Spleen (tissue), 7 donors: ENCODE measurements at regions not wholly inside any gene's neighbourhood (a gene's known extent, or its start where the extent isn't known, plus 50 kb on each side); places are given as distances from the start of the nearest gene placed in this dataset.

Source experiments
- POLR2A ChIP-seq, 3 donors: fragments of 450-650 bp; IDR thresholded peaks; one replicate each; pipeline ENCODE4 v1.5.1; 2017; ENCODE audit warnings: antibody characterized with exemption in 3 of 3, mild to moderate bottlenecking in 1 of 3
- POLR2AphosphoS5 ChIP-seq, 3 donors: sonication (generic); formaldehyde crosslinking; IDR thresholded peaks; one replicate each; pipeline ENCODE4 v1.5.1; 2017; ENCODE audit warnings: antibody characterized with exemption in 3 of 3
- TF ChIP-seq, protein P1 (sequence below), 11 experiments: fragments of 200-600 bp in 7 of 11; fragments of 450-650 bp in 4 of 11; sonication (generic) in 4 of 11; IDR thresholded peaks in 8 of 11; conservative IDR thresholded peaks in 3 of 11; 1 replicate in 7 of 11; 2 replicates in 4 of 11; pipeline versions ENCODE4 v1.4.0 to v1.8.0; 2016 to 2021; ENCODE audit warnings: antibody characterized with exemption in 11 of 11, inconsistent platforms in 4 of 11, mild to moderate bottlenecking in 1 of 11
- donor health status: DM: no; HTN: no; CAD: no; lungs with moderate emphysema.
- donor health status: DM: no; HTN: no; CAD: no.
- donor health status: DM: no; HTN: no; CAD: no.

DNA sequence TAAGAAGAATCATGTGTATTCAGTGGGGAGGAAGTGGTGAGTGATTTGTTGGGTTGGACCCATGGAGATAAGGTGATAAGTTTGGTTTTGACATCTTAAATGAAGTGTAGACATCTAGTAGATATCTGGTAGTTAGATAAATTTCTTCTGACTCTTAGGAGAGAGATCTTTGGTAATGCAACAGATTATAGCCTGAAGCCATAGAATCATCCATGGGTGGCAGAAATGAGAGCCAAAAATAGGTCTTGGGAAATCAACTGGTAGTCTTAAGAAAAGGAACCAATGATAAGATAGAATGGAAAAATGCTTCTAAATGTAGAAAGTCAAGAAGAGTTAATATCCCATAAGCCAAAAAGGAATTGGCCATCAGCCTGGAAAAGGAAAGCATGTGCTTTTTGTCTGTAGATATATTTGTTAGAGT lies 532.7 kb upstream of the GRAMD2B start:
- TF ChIP-seq, protein P1, sequence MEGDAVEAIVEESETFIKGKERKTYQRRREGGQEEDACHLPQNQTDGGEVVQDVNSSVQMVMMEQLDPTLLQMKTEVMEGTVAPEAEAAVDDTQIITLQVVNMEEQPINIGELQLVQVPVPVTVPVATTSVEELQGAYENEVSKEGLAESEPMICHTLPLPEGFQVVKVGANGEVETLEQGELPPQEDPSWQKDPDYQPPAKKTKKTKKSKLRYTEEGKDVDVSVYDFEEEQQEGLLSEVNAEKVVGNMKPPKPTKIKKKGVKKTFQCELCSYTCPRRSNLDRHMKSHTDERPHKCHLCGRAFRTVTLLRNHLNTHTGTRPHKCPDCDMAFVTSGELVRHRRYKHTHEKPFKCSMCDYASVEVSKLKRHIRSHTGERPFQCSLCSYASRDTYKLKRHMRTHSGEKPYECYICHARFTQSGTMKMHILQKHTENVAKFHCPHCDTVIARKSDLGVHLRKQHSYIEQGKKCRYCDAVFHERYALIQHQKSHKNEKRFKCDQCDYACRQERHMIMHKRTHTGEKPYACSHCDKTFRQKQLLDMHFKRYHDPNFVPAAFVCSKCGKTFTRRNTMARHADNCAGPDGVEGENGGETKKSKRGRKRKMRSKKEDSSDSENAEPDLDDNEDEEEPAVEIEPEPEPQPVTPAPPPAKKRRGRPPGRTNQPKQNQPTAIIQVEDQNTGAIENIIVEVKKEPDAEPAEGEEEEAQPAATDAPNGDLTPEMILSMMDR (IDR thresholded peaks at IDR 0.05 in 8 of 11, conservative IDR thresholded peaks at IDR 0.05 in 3 of 11): no peak
- no peak for TF ChIP-seq POLR2A (IDR thresholded peaks at IDR 0.05)
- no peak for TF ChIP-seq POLR2AphosphoS5 (IDR thresholded peaks at IDR 0.05)
